OCI-LY1 (cell line): ENCODE measurements at regions not wholly inside any gene's neighbourhood (a gene's known extent, or its start where the extent isn't known, plus 50 kb on each side); places are given as distances from the start of the nearest gene placed in this dataset.

Experiments
- EZH2 ChIP-seq: fragments of 200-600 bp; sonication (generic), shearing (Covaris generic); IDR thresholded peaks from 2 replicates; pipeline ENCODE4 v1.8.0; 2017; ENCODE audit warnings: borderline replicate concordance, mixed run types, mild to moderate bottlenecking, antibody characterized with exemption, low read length, moderate library complexity, mixed read lengths
- TF ChIP-seq, protein P1 (sequence below): fragments of 200-600 bp; sonication (generic), shearing (Covaris generic); IDR thresholded peaks from 2 replicates; pipeline ENCODE4 v1.5.1; 2017; ENCODE audit warnings: mild to moderate bottlenecking, antibody characterized with exemption, low read length, moderate library complexity, mixed read lengths

DNA sequence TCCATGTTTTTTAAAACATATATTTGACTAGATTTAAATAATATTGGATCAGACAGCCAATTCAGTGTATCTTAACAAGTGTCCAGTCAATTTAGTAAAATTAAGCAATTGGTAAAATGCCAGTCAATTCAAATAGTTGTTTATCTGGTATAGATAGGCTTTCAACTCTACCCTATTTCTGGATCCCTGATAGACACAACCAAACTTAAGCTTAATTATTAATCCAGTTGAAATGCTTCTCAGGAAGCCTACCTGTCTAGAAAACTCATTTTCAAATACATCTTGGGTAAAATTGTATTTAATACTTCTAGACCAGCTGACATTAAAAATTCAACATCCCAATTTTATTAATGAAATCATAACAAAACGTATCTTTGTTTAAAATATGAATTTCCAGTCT lies 710.8 kb upstream of the GRAMD2B start:
- TF ChIP-seq, protein P1, sequence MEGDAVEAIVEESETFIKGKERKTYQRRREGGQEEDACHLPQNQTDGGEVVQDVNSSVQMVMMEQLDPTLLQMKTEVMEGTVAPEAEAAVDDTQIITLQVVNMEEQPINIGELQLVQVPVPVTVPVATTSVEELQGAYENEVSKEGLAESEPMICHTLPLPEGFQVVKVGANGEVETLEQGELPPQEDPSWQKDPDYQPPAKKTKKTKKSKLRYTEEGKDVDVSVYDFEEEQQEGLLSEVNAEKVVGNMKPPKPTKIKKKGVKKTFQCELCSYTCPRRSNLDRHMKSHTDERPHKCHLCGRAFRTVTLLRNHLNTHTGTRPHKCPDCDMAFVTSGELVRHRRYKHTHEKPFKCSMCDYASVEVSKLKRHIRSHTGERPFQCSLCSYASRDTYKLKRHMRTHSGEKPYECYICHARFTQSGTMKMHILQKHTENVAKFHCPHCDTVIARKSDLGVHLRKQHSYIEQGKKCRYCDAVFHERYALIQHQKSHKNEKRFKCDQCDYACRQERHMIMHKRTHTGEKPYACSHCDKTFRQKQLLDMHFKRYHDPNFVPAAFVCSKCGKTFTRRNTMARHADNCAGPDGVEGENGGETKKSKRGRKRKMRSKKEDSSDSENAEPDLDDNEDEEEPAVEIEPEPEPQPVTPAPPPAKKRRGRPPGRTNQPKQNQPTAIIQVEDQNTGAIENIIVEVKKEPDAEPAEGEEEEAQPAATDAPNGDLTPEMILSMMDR, result no peak
- TF ChIP-seq EZH2, result no peak
